ENCODE measurements at regions not wholly inside any gene's neighbourhood (a gene's known extent, or its start where the extent isn't known, plus 50 kb on each side); places are given as distances from the start of the nearest gene placed in this dataset.

- TF ChIP-seq CTCF (IDR thresholded peaks at IDR 0.05): no peak
- no peak for TF ChIP-seq POLR2A (IDR thresholded peaks at IDR 0.05)
Measured at GRCh38 chr3:95462161-95462560, 1352.2 kb upstream of the EPHA6 start.
